GM23248 (cell line): ENCODE measurements at regions not wholly inside any gene's neighbourhood (a gene's known extent, or its start where the extent isn't known, plus 50 kb on each side); places are given as distances from the start of the nearest gene placed in this dataset.

ENCODE experiments used
- EZH2 ChIP-seq: fragments of 200-600 bp; sonication (generic); IDR thresholded peaks from 2 replicates; pipeline ENCODE4 v1.6.1; 2018; ENCODE audit warnings: antibody characterized with exemption, mild to moderate bottlenecking; ENCODE audit not compliant: insufficient read depth, poor library complexity, severe bottlenecking
- EZH2phosphoT487 ChIP-seq: fragments of 200-600 bp; sonication (generic); IDR thresholded peaks from 2 replicates; pipeline ENCODE4 v1.6.1; 2018; ENCODE audit warnings: antibody characterized with exemption, moderate library complexity, mild to moderate bottlenecking, low read depth; ENCODE audit not compliant: insufficient read depth

- TF ChIP-seq EZH2phosphoT487 (no peak), EZH2 (no peak)
Observed at GRCh38 chr5:74567411-74567995, 73.0 kb downstream of the ENC1 start.
